Mononuclear cell (primary cell): ENCODE measurements at regions not wholly inside any gene's neighbourhood (a gene's known extent, or its start where the extent isn't known, plus 50 kb on each side); places are given as distances from the start of the nearest gene placed in this dataset.

ENCODE experiments used
- H3K27me3 ChIP-seq: 2 replicates; pipeline ENCODE4 v1.6.0; 2011; ENCODE audit warnings: low read length, control low read depth; ENCODE audit not compliant: insufficient read depth
- H3K4me1 ChIP-seq: 2 replicates; pipeline ENCODE4 v1.5.1; 2011; ENCODE audit warnings: mild to moderate bottlenecking, low read length, control low read depth; ENCODE audit not compliant: insufficient read depth
- H3K4me3 ChIP-seq: 2 replicates; pipeline ENCODE4 v1.5.1; 2011; ENCODE audit warnings: mild to moderate bottlenecking, low read length, moderate library complexity
- H3K9me3 ChIP-seq: 2 replicates; pipeline ENCODE4 v1.5.1; 2011; ENCODE audit warnings: low read depth, mild to moderate bottlenecking, control low read depth, low read length

DNA sequence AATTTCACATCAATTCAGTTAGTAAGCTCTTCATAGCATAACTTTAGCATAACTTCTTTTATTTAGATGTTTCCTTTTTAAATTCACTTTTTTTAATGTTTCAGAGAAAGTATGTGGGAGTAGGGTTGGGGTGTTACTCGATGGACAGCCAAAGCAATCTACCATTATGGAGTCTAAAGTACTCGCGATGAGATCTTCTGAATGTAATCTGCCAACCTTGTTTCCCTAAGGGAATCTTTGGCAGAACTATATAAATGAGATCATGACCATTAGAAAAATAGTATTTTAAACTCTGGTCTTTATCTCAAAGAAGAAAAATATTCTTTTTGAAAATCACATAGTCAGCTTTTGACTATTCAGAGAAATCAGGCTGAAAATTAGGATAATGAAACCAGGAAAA lies 103.9 kb downstream of the BBS10 start:
- no peaks in the 10 kb centered on the region for H3K27me3 ChIP-seq
- no peaks in the 10 kb centered on the region for H3K9me3 ChIP-seq
- H3K4me3 ChIP-seq = no peak overlapping the region
- H3K4me1 ChIP-seq = no peaks in the 10 kb centered on the region

DNA sequence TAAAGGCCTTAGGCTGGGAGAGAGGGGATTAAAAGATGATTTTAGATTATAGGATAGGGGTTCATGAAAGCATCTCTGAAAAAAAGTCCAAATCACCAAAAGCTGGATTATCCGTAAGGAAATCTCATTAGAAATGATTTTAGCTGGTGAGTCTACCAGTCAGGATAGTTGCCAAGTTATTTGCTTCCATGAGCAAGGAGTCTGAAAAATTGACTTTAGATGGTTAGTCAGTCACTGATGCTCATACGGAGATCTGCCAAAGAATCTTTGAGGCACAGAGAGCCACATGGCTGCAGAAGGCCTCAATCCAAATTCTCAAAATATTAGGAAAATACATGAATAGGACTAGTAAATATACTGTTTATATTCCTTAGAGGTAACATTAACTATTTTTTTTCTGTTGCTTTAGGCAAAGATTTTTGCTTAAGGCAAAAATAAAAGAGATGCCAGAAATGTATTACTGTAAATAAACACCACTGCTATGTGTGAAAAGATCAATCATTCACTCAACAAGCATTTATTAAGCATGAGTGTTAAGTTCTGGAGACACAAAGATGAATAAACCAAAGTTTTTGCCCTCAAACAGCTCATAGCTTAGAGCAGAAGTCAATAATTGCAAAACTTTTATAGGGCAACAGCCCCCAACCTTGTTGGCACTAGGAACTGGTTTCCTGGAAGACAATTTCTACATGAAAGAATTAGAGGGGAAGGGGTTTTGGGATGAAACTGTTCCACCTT lies 105.2 kb downstream of the BBS10 start:
- Histone ChIP-seq H3K4me1 (no peaks in the 10 kb centered on the region), H3K27me3 (no peaks in the 10 kb centered on the region), H3K4me3 (no peak overlapping the region), H3K9me3 (no peaks in the 10 kb centered on the region)

DNA sequence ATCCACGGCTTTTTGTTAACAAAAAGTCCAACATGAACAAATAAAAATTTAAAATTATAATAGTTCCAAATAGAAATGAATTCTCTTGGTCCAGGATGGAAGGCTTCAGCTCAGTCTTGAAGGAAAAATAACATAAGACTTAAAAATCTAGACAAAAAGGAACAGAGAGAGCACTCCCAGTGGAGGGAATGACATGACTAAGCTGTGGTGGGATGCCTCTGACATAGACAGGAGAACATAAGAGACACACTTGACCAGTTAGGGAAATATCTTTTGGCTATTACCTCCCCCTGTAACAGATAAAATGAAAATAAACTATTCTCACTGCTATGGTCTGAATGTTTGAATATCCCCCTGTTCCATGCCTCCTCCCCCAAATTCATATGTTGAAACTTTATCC lies 106.8 kb downstream of the BBS10 start:
- Histone ChIP-seq H3K27me3 (no peaks in the 10 kb centered on the region), H3K4me1 (no peaks in the 10 kb centered on the region), H3K4me3 (no peak overlapping the region), H3K9me3 (no peaks in the 10 kb centered on the region)

DNA sequence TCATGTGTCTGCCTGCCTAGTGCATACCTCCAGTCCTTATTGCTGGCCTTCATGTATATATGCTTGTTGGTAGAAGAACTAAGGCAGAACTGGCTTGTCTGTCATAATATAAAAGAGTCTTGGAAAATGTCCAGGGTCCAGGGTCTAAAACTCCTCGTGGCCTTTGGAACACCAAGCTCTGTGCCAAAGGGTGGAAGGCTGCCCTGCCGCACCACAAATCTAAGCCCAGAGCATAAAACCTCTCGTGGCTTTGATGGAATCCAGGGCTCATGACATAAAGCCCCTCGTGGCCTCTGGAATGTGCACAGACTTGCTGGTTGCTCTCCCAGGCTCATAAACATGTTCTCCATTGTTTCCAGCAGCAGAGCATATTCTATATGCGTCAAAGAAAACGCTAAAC lies 107.9 kb downstream of the BBS10 start:
- Histone ChIP-seq H3K27me3 (no peaks in the 10 kb centered on the region), H3K9me3 (no peaks in the 10 kb centered on the region), H3K4me3 (no peak overlapping the region), H3K4me1 (no peaks in the 10 kb centered on the region)

DNA sequence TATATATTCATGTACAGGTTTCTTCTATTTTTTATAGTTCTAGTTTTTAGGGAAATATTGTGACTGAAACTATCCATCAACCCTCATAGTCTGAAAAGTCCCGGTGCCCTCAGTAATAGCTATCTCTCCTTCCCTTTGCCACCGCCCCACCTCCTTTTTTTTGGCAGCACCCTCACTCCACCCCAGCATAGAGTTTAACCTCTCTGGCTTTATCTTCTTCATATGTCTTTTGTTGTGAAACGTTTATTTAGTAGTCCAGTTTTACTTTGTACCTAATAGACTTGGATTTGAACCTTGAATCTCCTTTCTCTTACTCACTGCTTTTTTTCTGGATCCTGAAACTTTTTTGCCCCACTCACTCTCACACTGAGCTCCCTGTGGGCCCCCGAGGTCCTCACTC lies 109.5 kb downstream of the BBS10 start:
- H3K4me1 ChIP-seq = no peaks in the 10 kb centered on the region
- no peak overlapping the region for H3K4me3 ChIP-seq
- no peaks in the 10 kb centered on the region for H3K9me3 ChIP-seq
- no peaks in the 10 kb centered on the region for H3K27me3 ChIP-seq

DNA sequence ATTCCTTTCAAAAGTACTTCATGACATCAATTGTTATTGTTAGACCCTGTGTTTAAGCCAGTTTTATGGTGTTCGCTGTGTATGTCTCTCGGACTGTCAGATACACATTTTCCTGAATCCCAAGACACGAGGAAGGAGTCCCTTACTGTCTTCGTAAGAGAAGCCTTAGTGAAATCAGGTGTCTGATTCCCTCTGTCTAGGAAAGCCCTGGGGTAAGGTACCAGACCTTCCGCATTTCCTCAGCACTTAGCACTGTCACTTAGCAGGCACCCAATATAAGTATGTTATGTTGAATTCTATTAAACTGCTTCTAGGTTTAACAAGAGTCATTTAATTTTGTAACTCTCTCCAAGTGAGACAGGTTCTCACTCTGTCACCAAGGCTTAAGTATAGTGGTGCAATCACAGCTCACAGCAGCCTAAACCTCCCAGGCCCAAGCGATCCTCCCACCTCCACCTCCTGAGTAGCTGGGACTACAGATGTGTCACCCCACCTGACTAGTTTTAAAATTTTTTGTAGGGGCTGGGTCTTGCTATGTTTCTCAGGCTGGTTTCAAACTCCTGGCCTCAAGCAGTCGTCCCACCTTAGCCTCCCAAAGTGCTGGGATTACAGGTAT lies 111.0 kb downstream of the BBS10 start:
- H3K9me3 ChIP-seq = no peaks in the 10 kb centered on the region
- no peaks in the 10 kb centered on the region for H3K4me1 ChIP-seq
- H3K4me3 ChIP-seq = no peak overlapping the region
- no peaks in the 10 kb centered on the region for H3K27me3 ChIP-seq

DNA sequence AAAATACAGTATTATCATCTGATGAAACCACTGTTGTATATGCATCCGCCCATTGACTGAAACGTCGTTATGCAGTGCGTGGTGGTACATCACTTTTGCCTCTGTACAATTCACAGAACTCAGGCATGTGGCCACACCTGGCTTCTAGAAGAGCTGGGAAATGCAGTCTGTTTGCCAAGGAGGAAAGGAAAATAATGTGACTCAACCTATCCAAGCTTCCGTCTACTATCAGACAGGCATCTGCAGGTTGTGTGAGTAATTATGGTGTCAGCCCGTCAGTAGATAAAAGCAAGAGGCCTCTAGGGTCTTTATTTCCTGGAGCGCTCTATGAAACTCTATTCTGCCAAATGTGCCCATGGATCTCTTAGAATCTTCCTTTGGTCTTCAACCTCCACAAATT lies 111.6 kb downstream of the BBS10 start:
- Histone ChIP-seq H3K4me1 (no peaks in the 10 kb centered on the region), H3K27me3 (no peaks in the 10 kb centered on the region), H3K9me3 (no peaks in the 10 kb centered on the region), H3K4me3 (no peak overlapping the region)

DNA sequence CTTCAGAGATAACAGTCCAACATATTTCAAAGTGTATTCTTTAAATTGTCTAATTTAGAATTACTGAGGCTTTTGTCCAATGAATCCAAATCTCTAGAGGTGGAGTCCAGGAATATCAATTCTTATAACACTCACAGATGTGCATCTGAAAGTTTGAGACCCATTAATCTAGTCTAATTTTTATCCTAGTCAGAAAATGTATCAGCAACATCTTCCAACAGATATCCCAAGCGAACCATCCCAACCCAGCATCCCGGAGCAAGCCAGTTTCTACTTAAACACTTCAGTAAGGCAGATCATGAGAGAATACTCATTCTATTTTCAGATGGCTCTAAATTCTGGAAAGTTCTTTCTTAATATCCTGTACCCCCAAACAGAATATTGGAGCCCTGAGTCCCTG lies 113.5 kb downstream of the BBS10 start:
- no peaks in the 10 kb centered on the region for H3K4me1 ChIP-seq
- H3K9me3 ChIP-seq = no peaks in the 10 kb centered on the region
- H3K4me3 ChIP-seq = no peak overlapping the region
- H3K27me3 ChIP-seq = no peaks in the 10 kb centered on the region

DNA sequence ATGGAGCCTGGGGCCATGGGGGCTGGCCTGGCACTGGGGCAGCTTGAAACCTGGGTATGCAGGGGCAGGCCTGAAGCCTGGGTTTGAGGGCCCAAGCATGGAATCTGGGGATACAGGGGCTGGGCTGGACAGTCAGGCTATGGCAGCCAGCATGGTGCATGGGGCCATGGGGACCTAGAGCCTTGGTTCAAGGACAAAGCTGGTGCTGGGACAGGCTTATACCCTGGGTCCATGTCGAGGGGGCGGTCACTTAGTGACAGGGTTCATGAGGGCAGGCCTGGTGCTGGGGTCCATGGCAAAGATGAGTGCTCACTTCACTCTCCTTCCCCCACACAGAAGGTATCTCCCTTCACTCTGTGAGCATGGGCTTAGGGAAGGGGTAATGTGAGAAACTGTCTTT lies 116.2 kb downstream of the BBS10 start:
- H3K4me1 ChIP-seq = no peaks in the 10 kb centered on the region
- no peaks in the 10 kb centered on the region for H3K27me3 ChIP-seq
- H3K4me3 ChIP-seq = no peak overlapping the region
- no peaks in the 10 kb centered on the region for H3K9me3 ChIP-seq

DNA sequence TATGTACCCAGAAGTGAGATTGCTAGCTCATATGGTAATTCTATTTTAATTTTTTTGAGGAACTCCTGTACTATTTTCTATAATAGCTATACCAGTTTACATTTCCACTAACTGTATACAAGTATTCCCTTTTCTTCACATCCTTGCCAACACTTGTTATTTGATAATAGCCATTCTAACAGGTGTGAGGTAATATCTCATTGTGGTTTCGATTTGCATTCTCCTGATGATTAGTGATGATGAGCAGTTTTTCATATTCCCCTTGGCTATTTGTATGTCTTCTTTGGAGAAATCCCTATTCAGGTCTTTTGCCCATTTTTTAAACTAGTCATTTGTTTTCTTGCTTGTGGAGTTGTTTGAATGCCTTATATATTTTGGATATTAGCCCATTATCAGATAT lies 121.3 kb downstream of the BBS10 start:
- no peaks in the 10 kb centered on the region for H3K27me3 ChIP-seq
- no peak overlapping the region for H3K4me3 ChIP-seq
- no peaks in the 10 kb centered on the region for H3K4me1 ChIP-seq
- no peaks in the 10 kb centered on the region for H3K9me3 ChIP-seq

DNA sequence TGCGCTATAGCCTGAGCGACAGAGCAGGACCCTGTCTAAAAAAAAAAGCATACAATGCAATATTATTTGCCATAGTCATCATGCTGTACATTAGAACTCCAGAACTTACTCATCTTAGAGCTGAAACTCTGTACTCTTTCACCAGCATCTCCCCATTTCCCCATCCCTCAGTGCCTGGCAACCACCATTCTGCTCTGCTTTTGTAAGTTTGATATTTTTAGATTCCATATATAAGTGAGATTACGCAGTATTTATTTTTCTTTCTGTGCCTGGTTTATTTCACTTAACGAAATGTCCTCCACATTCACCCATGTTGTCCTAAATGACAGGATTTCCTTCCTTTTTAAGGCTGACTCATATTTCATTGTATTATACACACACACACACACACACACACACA lies 121.8 kb downstream of the BBS10 start:
- Histone ChIP-seq H3K9me3 (no peaks in the 10 kb centered on the region), H3K4me1 (no peaks in the 10 kb centered on the region), H3K4me3 (no peak overlapping the region), H3K27me3 (no peaks in the 10 kb centered on the region)

DNA sequence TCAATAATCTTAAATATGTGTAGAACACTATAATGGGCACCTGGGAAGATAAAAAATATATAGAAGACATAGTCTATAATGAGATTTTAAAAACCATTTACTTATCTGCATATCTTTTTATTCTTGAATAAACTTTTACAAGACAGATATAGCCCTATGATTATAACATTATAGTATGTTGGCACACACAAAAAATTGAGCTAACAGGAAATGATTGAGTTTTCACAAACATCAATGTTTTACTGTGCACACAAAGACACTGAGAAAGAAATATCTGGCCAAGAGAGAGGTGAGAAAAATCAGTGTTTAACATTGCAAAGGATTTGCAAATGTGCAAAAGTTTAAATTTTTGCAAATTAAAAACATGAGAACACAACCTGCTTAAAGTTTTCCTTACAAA lies 124.3 kb downstream of the BBS10 start:
- no peaks in the 10 kb centered on the region for H3K9me3 ChIP-seq
- H3K4me3 ChIP-seq = no peak overlapping the region
- no peaks in the 10 kb centered on the region for H3K27me3 ChIP-seq
- H3K4me1 ChIP-seq = no peaks in the 10 kb centered on the region

DNA sequence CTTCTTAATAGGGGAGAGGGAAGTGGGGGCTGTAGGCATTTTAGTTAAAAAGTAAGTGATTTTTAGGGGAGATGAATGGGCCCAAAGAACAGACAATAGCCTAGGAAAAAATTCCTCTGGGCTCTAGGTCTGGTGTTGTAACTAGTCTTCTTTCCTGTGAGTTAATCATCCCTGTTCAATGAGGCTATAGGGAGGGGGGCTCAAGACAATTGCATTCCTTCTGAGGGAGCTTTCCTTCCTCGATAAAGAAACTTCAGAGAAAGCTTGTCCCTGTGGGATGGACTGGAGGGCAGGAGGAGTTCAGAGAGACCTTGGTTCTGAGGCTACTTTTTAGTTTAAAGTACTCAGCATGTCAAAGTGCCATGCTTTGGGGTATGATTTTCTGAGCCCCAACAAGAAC lies 127.2 kb downstream of the BBS10 start:
- Histone ChIP-seq H3K4me1 (no peaks in the 10 kb centered on the region), H3K4me3 (no peak overlapping the region), H3K9me3 (no peaks in the 10 kb centered on the region), H3K27me3 (peaks cover 3% of the 10 kb centered on the region)

DNA sequence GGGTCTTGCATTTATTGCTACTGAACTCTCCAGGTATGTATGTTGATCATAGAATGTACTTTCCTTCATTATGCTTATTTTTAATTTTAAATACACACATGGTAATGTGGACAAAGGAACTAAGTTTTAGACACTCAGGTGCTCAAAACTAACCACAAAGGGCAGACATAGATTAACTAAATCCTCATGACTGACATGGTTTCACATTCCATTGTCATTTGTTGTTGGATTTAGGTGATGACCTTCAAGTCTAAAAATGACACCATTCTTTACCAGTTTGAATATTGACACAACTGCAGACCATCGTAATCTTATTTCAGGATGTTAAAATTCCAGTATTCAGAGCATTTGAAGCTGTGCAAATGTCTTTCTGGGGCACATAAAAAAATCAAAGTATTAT lies 128.4 kb downstream of the BBS10 start:
- Histone ChIP-seq H3K4me1 (no peaks in the 10 kb centered on the region), H3K27me3 (peaks cover 3% of the 10 kb centered on the region), H3K4me3 (no peak overlapping the region), H3K9me3 (no peaks in the 10 kb centered on the region)

DNA sequence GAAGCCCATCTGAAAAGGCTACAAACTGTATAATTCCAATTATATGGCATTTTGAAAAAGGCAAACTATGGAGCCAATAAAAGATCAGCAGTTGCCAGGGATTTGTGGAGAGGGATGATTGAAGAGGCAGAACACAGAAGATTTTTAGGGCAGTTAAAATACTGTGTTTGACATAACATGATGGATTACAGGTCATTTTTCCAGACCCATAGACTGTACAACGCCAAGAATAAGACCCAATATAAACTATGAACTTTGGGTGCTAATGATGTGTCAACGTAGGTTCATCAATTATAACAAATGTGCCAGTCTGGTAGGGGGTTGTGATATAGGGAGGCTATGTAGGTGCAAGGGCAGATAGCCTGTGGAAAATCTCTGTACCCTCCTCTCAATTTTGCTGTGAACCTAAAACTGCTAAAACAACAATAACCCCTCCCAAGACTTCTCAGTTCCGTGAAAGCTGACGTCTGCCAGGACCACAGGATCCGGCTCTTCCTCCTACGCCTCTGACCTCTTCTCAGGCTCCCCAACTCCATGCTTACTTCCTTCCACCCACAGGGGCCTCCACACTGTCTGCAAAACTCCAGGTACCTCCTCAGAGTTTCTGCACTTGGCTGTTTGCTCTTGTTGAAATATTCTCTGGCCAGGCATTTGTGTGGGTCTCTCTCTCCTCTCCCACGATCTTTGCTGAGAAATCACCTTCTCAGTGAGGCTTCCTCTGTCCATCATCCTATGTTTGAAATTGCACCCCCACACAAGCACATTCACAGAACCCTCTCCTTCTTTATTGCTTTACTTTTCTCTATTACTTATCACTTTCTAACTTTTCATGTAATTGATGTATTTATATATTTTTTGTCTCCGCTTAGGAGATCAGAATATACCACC lies 131.4 kb downstream of the BBS10 start:
- Histone ChIP-seq H3K9me3 (no peaks in the 10 kb centered on the region), H3K4me3 (no peak overlapping the region), H3K4me1 (no peaks in the 10 kb centered on the region), H3K27me3 (peaks cover 3% of the 10 kb centered on the region)
